ENCODE measurements at regions not wholly inside any gene's neighbourhood (a gene's known extent, or its start where the extent isn't known, plus 50 kb on each side); places are given as distances from the start of the nearest gene placed in this dataset.

GRCh38 chr5:153147891-153148623, 342.4 kb upstream of the GRIA1 start:
- H3K4me3 ChIP-seq (replicated peaks; ENCODE audit: insufficient read depth, low read length) = no peak overlapping the region
- H3K27ac ChIP-seq (replicated peaks) = no peak overlapping the region
- peak; percentile 24 for TF ChIP-seq CTCF (IDR thresholded peaks at IDR 0.05; ENCODE audit: insufficient read depth, low read length)
- no peak for TF ChIP-seq SPI1 (IDR thresholded peaks at IDR 0.05; ENCODE audit: borderline replicate concordance, low read depth)
- H3K27me3 ChIP-seq (ENCODE audit: insufficient read depth, poor library complexity, severe bottlenecking) = no peaks in the 10 kb centered on the region
- peak in 1 of 2 experiments; percentile 9 for DNase-seq (ENCODE audit: low read depth in 1 of 2, low spot score in 1 of 2)

GRCh38 chr5:153148624-153148976, 341.9 kb upstream of the GRIA1 start:
- no peak overlapping the region for H3K4me3 ChIP-seq (replicated peaks; ENCODE audit: insufficient read depth, low read length)
- no peaks in the 10 kb centered on the region for H3K27me3 ChIP-seq (ENCODE audit: insufficient read depth, poor library complexity, severe bottlenecking)
- DNase-seq (ENCODE audit: low read depth in 1 of 2, low spot score in 1 of 2) = no peak
- no peak overlapping the region for H3K27ac ChIP-seq (replicated peaks)
- TF ChIP-seq CTCF (IDR thresholded peaks at IDR 0.05; ENCODE audit: insufficient read depth, low read length) (no peak), GABPA (IDR thresholded peaks at IDR 0.05; ENCODE audit: low read depth) (no peak), POLR2AphosphoS5 (IDR thresholded peaks at IDR 0.05; ENCODE audit: low read depth) (no peak), SPI1 (IDR thresholded peaks at IDR 0.05; ENCODE audit: borderline replicate concordance, low read depth) (no peak), REST (IDR thresholded peaks at IDR 0.05; ENCODE audit: insufficient replicate concordance, low read depth) (no peak)

GRCh38 chr5:153151558-153151957, 338.9 kb upstream of the GRIA1 start:
- H3K27ac ChIP-seq (replicated peaks) = no peak overlapping the region
- H3K4me3 ChIP-seq (replicated peaks; ENCODE audit: insufficient read depth, low read length) = no peak overlapping the region
- DNase-seq (ENCODE audit: low read depth in 1 of 2, low spot score in 1 of 2) = no peak
- TF ChIP-seq POLR2AphosphoS5 (IDR thresholded peaks at IDR 0.05; ENCODE audit: low read depth) (no peak), SPI1 (IDR thresholded peaks at IDR 0.05; ENCODE audit: borderline replicate concordance, low read depth) (no peak), REST (IDR thresholded peaks at IDR 0.05; ENCODE audit: insufficient replicate concordance, low read depth) (no peak), GABPA (IDR thresholded peaks at IDR 0.05; ENCODE audit: low read depth) (no peak), CTCF (IDR thresholded peaks at IDR 0.05; ENCODE audit: insufficient read depth, low read length) (no peak)
- H3K27me3 ChIP-seq (ENCODE audit: insufficient read depth, poor library complexity, severe bottlenecking) = no peaks in the 10 kb centered on the region

GRCh38 chr5:153153086-153153485, 337.4 kb upstream of the GRIA1 start:
- Histone ChIP-seq H3K4me3 (replicated peaks; ENCODE audit: insufficient read depth, low read length) (no peak overlapping the region), H3K27me3 (ENCODE audit: insufficient read depth, poor library complexity, severe bottlenecking) (no peaks in the 10 kb centered on the region), H3K27ac (replicated peaks) (no peak overlapping the region)
- DNase-seq (ENCODE audit: low read depth in 1 of 2, low spot score in 1 of 2) = no peak
- TF ChIP-seq POLR2AphosphoS5 (IDR thresholded peaks at IDR 0.05; ENCODE audit: low read depth) (no peak), GABPA (IDR thresholded peaks at IDR 0.05; ENCODE audit: low read depth) (no peak), REST (IDR thresholded peaks at IDR 0.05; ENCODE audit: insufficient replicate concordance, low read depth) (no peak), SPI1 (IDR thresholded peaks at IDR 0.05; ENCODE audit: borderline replicate concordance, low read depth) (no peak), CTCF (IDR thresholded peaks at IDR 0.05; ENCODE audit: insufficient read depth, low read length) (no peak)
